H1 (cell line): ENCODE measurements at regions not wholly inside any gene's neighbourhood (a gene's known extent, or its start where the extent isn't known, plus 50 kb on each side); places are given as distances from the start of the nearest gene placed in this dataset.

Experiments used
- CTCF ChIA-PET: fragments of 300-600 bp; sonication (Branson Sonifier 250); formaldehyde crosslinking; loops from one replicate; lab custom pipeline; 2021; ENCODE audit not compliant: partially characterized antibody; lab: Charles Lee
- POLR2A ChIA-PET: fragments of 300-600 bp; sonication (Branson Sonifier 250); formaldehyde crosslinking; loops from one replicate; lab custom pipeline; 2021; ENCODE audit warnings: inconsistent platforms; ENCODE audit not compliant: partially characterized antibody; lab: Charles Lee
- DNase-seq, 2 experiments: peaks; one replicate each; pipeline versions ENCODE4 v3.0.0 to v3.0.0-alpha.2; 2010 to 2022; ENCODE audit warnings: low spot score in 2 of 2, low read depth in 1 of 2, mixed read lengths in 1 of 2
- FAIRE-seq: peaks from 2 replicates; lab custom pipeline; 2011; peaks lifted over from hg19 to GRCh38; lab: Jason Lieb, UNC
- H2AFZ ChIP-seq: 2 replicates; pipeline ENCODE4 v1.8.1; 2012; ENCODE audit warnings: low read length, inconsistent platforms
- H2AK5ac ChIP-seq: 2 replicates; pipeline ENCODE4 v1.6.1; 2013; ENCODE audit warnings: low read depth, low read length
- H2BK120ac ChIP-seq: replicated peaks from 2 replicates; pipeline ENCODE3; 2013; ENCODE audit warnings: low read depth, low read length, inconsistent platforms
- H2BK12ac ChIP-seq: 2 replicates; pipeline ENCODE4 v1.6.1; 2013; ENCODE audit warnings: low read depth, low read length
- H2BK15ac ChIP-seq: 2 replicates; pipeline ENCODE4 v1.6.1; 2013; ENCODE audit warnings: low read length
- H2BK20ac ChIP-seq: 2 replicates; pipeline ENCODE4 v1.6.1; 2013; ENCODE audit warnings: low read length
- H2BK5ac ChIP-seq: 2 replicates; pipeline ENCODE4 v1.6.1; 2013; ENCODE audit warnings: low read depth, low read length
- H3K14ac ChIP-seq: 2 replicates; pipeline ENCODE4 v1.6.1; 2013; ENCODE audit warnings: inconsistent platforms; ENCODE audit not compliant: insufficient read length
- H3K18ac ChIP-seq: 2 replicates; pipeline ENCODE4 v1.6.1; 2013; ENCODE audit warnings: low read length; ENCODE audit errors: extremely low read depth
- H3K23ac ChIP-seq: 2 replicates; pipeline ENCODE4 v1.6.1; 2013; ENCODE audit warnings: inconsistent platforms; ENCODE audit not compliant: insufficient read length
- H3K23me2 ChIP-seq: 2 replicates; pipeline ENCODE4 v1.6.1; 2013; ENCODE audit warnings: low read depth, low read length
- H3K27ac ChIP-seq: 2 replicates; pipeline ENCODE4 v1.6.1; 2011; ENCODE audit warnings: low read depth, low read length, inconsistent platforms
- H3K27me3 ChIP-seq, 4 experiments: replicated peaks in 1 of 4; 1 replicate in 1 of 4; 2 replicates in 3 of 4; pipeline versions ENCODE4 v1.6.1 to v1.8.1; 2011 to 2013; ENCODE audit warnings: low read length in 3 of 4, mild to moderate bottlenecking in 3 of 4, inconsistent platforms in 2 of 4, mixed read lengths in 2 of 4, moderate library complexity in 1 of 4; ENCODE audit not compliant: control insufficient read depth in 3 of 4, insufficient read depth in 3 of 4; ENCODE audit errors: extremely low read depth in 1 of 4
- H3K36me3 ChIP-seq, 4 experiments: 2 replicates each; pipeline versions ENCODE4 v1.6.1 to v1.8.1; 2011 to 2013; ENCODE audit warnings: mild to moderate bottlenecking in 4 of 4, low read length in 3 of 4, moderate library complexity in 2 of 4, control low read depth in 1 of 4, inconsistent platforms in 1 of 4; ENCODE audit not compliant: insufficient read depth in 4 of 4, control insufficient read depth in 2 of 4
- H3K4ac ChIP-seq: replicated peaks from 2 replicates; pipeline ENCODE3; 2013; ENCODE audit warnings: low read length, low read depth, mixed read lengths, inconsistent platforms; ENCODE audit not compliant: insufficient read length
- H3K4me1 ChIP-seq, 4 experiments: replicated peaks in 1 of 4; 1 replicate in 1 of 4; 2 replicates in 3 of 4; pipeline versions ENCODE4 v1.6.1 to v1.8.1; 2011 to 2013; ENCODE audit warnings: low read length in 3 of 4, inconsistent platforms in 2 of 4, mixed read lengths in 1 of 4; ENCODE audit not compliant: insufficient read depth in 4 of 4, control insufficient read depth in 3 of 4
- H3K4me2 ChIP-seq, 2 experiments: 2 replicates each; pipeline versions ENCODE4 v1.6.1 to v1.8.1; 2011 to 2013; ENCODE audit warnings: low read depth in 2 of 2, low read length in 2 of 2, control low read depth in 1 of 2, inconsistent platforms in 1 of 2, mild to moderate bottlenecking in 1 of 2; ENCODE audit not compliant: insufficient read depth in 1 of 2
- H3K4me3 ChIP-seq, 4 experiments: fragments of 200-600, 300-600 bp in 1 of 4; sonication (generic), shearing (Covaris generic), sonication (Bioruptor Twin) in 1 of 4; 2 replicates each; pipeline versions ENCODE4 v1.5.1 to v1.8.1; 2011 to 2016; ENCODE audit warnings: low read length in 4 of 4, low read depth in 3 of 4, control low read depth in 2 of 4, inconsistent platforms in 2 of 4, mild to moderate bottlenecking in 2 of 4, mixed read lengths in 1 of 4, moderate library complexity in 1 of 4; ENCODE audit not compliant: insufficient read depth in 2 of 4; ENCODE audit errors: extremely low read depth in 1 of 4
- H3K56ac ChIP-seq: replicated peaks from 2 replicates; pipeline ENCODE3; 2013; ENCODE audit warnings: low read depth, mild to moderate bottlenecking, mixed read lengths, low read length, inconsistent platforms; ENCODE audit not compliant: insufficient read length
- H3K79me1 ChIP-seq: 2 replicates; pipeline ENCODE4 v1.6.1; 2013; ENCODE audit warnings: low read depth, low read length, control low read depth
- H3K79me2 ChIP-seq, 2 experiments: 2 replicates each; pipeline versions ENCODE4 v1.6.1 to v1.8.1; 2012 to 2013; ENCODE audit warnings: low read length in 2 of 2, mild to moderate bottlenecking in 2 of 2, inconsistent platforms in 1 of 2; ENCODE audit not compliant: insufficient read depth in 2 of 2, control insufficient read depth in 1 of 2
- H3K9ac ChIP-seq, 4 experiments: replicated peaks in 1 of 4; 1 replicate in 1 of 4; 2 replicates in 3 of 4; pipeline versions ENCODE4 v1.6.1 to v1.8.1; 2011 to 2013; ENCODE audit warnings: low read depth in 3 of 4, low read length in 3 of 4, control low read depth in 2 of 4, mild to moderate bottlenecking in 2 of 4, moderate library complexity in 2 of 4, inconsistent platforms in 1 of 4; ENCODE audit errors: extremely low read depth in 1 of 4
- H3K9me3 ChIP-seq, 2 experiments: 2 replicates each; pipeline versions ENCODE4 v1.6.1 to v1.8.1; 2012 to 2013; ENCODE audit warnings: mild to moderate bottlenecking in 2 of 2, moderate library complexity in 2 of 2, control low read depth in 1 of 2, inconsistent platforms in 1 of 2, low read depth in 1 of 2, low read length in 1 of 2, mixed read lengths in 1 of 2; ENCODE audit not compliant: insufficient read depth in 2 of 2
- H4K20me1 ChIP-seq, 2 experiments: replicated peaks in 1 of 2; 2 replicates each; pipeline versions ENCODE3 to v1.8.1; 2011 to 2013; ENCODE audit warnings: inconsistent platforms in 2 of 2, low read length in 2 of 2, mild to moderate bottlenecking in 1 of 2; ENCODE audit not compliant: insufficient read depth in 2 of 2, control insufficient read depth in 1 of 2
- H4K5ac ChIP-seq: 2 replicates; pipeline ENCODE4 v1.6.1; 2013; ENCODE audit warnings: low read length, low read depth, mixed read lengths, inconsistent platforms; ENCODE audit not compliant: insufficient read length
- H4K8ac ChIP-seq: 2 replicates; pipeline ENCODE4 v1.8.0; 2013; ENCODE audit warnings: mild to moderate bottlenecking, moderate library complexity, low read length, inconsistent platforms; ENCODE audit not compliant: insufficient read depth; ENCODE audit errors: extremely low read depth
- H4K91ac ChIP-seq: replicated peaks from 2 replicates; pipeline ENCODE3; 2013; ENCODE audit warnings: low read length, mixed read lengths, inconsistent platforms; ENCODE audit not compliant: insufficient read length
- EGR1 ChIP-seq: IDR thresholded peaks from 2 replicates; pipeline ENCODE4 v1.6.1; 2011; ENCODE audit warnings: low read depth, low read length, borderline replicate concordance
- POLR2A ChIP-seq, 2 experiments: IDR thresholded peaks; 1 replicate in 1 of 2; 2 replicates in 1 of 2; pipeline ENCODE4 v1.6.1; 2011; ENCODE audit warnings: low read depth in 2 of 2, low read length in 2 of 2, mild to moderate bottlenecking in 2 of 2; ENCODE audit errors: control extremely low read depth in 1 of 2
- RXRA ChIP-seq: IDR thresholded peaks from 2 replicates; pipeline ENCODE4 v1.6.1; 2011; ENCODE audit warnings: low read depth, mild to moderate bottlenecking, low read length, moderate library complexity; ENCODE audit not compliant: insufficient read depth
- TF ChIP-seq, protein P1 (sequence below), 3 experiments: IDR thresholded peaks; 1 replicate in 2 of 3; 2 replicates in 1 of 3; pipeline versions ENCODE4 v1.5.1 to v1.6.1; 2011; ENCODE audit warnings: low read length in 3 of 3, mild to moderate bottlenecking in 3 of 3, inconsistent platforms in 2 of 3, low read depth in 1 of 3, moderate library complexity in 1 of 3; ENCODE audit not compliant: insufficient read depth in 1 of 3; ENCODE audit errors: control extremely low read depth in 1 of 3
- TF ChIP-seq, protein P2 (sequence below): IDR thresholded peaks from 2 replicates; pipeline ENCODE4 v1.6.1; 2011; ENCODE audit warnings: low read length, improper control_type of control experiment
- TF ChIP-seq, protein P3 (sequence below): IDR thresholded peaks from 2 replicates; pipeline ENCODE4 v1.6.1; 2012; ENCODE audit warnings: inconsistent platforms

DNA sequence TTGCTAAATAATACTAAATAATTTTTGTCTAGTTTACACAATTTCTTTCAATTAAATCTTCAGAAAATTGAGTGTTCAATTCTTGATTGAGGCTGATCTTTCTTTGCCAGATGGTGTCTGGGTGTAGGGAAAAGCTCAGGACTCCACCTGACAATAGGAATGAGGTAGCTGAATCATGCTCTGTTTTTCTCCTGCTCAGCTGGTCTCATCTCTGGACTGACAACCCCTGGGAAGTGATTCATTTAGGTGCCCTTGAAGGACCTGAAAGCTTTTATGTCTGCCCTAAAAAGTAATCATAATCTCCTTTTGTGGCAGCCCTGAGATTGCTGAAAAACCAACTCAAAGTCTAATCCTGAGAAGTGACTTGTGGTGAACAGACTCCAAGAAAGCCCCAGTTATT lies 255.4 kb downstream of the ETNK1 start:
- H4K20me1 ChIP-seq: no peaks in the 10 kb centered on the region
- H3K4me1 ChIP-seq: no peaks in the 10 kb centered on the region
- no peak overlapping the region for H3K4me2 ChIP-seq
- H3K79me2 ChIP-seq: no peaks in the 10 kb centered on the region
- H4K5ac ChIP-seq: no peak overlapping the region
- no peak overlapping the region for H3K9ac ChIP-seq
- H3K79me1 ChIP-seq: no peaks in the 10 kb centered on the region
- no peak overlapping the region for H2BK120ac ChIP-seq
- ChIA-PET POLR2A (no interaction called here), CTCF (interaction anchor here (0.8 to 1.2 kb wide), 2 partner anchors 9 to 341 kb away, joined by 3 read pairs; no protein-coding TSS in a partner anchor)
- H2BK5ac ChIP-seq: no peak overlapping the region
- no peak overlapping the region for H2BK20ac ChIP-seq
- FAIRE-seq (no peak), DNase-seq (no peak)
- no peak overlapping the region for H4K91ac ChIP-seq
- H2BK12ac ChIP-seq: no peak overlapping the region
- H3K27ac ChIP-seq: no peak overlapping the region
- no peak overlapping the region for H4K8ac ChIP-seq
- TF ChIP-seq, protein P1, sequence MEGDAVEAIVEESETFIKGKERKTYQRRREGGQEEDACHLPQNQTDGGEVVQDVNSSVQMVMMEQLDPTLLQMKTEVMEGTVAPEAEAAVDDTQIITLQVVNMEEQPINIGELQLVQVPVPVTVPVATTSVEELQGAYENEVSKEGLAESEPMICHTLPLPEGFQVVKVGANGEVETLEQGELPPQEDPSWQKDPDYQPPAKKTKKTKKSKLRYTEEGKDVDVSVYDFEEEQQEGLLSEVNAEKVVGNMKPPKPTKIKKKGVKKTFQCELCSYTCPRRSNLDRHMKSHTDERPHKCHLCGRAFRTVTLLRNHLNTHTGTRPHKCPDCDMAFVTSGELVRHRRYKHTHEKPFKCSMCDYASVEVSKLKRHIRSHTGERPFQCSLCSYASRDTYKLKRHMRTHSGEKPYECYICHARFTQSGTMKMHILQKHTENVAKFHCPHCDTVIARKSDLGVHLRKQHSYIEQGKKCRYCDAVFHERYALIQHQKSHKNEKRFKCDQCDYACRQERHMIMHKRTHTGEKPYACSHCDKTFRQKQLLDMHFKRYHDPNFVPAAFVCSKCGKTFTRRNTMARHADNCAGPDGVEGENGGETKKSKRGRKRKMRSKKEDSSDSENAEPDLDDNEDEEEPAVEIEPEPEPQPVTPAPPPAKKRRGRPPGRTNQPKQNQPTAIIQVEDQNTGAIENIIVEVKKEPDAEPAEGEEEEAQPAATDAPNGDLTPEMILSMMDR (IDR thresholded peaks at IDR 0.05; ENCODE audit: control extremely low read depth in 1 of 3, insufficient read depth in 1 of 3, low read depth in 1 of 3, low read length in 3 of 3): no peak
- no peak for TF ChIP-seq RXRA
- no peak for TF ChIP-seq POLR2A (IDR thresholded peaks at IDR 0.05; ENCODE audit: control extremely low read depth in 1 of 2, low read depth in 2 of 2, low read length in 2 of 2)
- no peak for TF ChIP-seq EGR1
- TF ChIP-seq, protein P2, sequence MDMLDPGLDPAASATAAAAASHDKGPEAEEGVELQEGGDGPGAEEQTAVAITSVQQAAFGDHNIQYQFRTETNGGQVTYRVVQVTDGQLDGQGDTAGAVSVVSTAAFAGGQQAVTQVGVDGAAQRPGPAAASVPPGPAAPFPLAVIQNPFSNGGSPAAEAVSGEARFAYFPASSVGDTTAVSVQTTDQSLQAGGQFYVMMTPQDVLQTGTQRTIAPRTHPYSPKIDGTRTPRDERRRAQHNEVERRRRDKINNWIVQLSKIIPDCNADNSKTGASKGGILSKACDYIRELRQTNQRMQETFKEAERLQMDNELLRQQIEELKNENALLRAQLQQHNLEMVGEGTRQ: no peak
- TF ChIP-seq, protein P3, sequence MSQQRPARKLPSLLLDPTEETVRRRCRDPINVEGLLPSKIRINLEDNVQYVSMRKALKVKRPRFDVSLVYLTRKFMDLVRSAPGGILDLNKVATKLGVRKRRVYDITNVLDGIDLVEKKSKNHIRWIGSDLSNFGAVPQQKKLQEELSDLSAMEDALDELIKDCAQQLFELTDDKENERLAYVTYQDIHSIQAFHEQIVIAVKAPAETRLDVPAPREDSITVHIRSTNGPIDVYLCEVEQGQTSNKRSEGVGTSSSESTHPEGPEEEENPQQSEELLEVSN: no peak
- no peaks in the 10 kb centered on the region for H3K23me2 ChIP-seq
- no peak overlapping the region for H3K14ac ChIP-seq
- H2AK5ac ChIP-seq: no peak overlapping the region
- no peaks in the 10 kb centered on the region for H3K9me3 ChIP-seq
- H3K4me3 ChIP-seq: no peak overlapping the region
- H2BK15ac ChIP-seq: no peak overlapping the region
- no peak overlapping the region for H3K4ac ChIP-seq
- no peaks in the 10 kb centered on the region for H3K27me3 ChIP-seq
- H2AFZ ChIP-seq: no peak overlapping the region
- H3K36me3 ChIP-seq: no peaks in the 10 kb centered on the region
- no peak overlapping the region for H3K18ac ChIP-seq
- no peak overlapping the region for H3K56ac ChIP-seq
- no peak overlapping the region for H3K23ac ChIP-seq
